Nephron progenitor cell (in vitro differentiated cells): ENCODE measurements at regions not wholly inside any gene's neighbourhood (a gene's known extent, or its start where the extent isn't known, plus 50 kb on each side); places are given as distances from the start of the nearest gene placed in this dataset.

Experiments used
- DNase-seq: peaks from one replicate; pipeline ENCODE4 v3.0.0; 2021
- H3K27ac Mint-ChIP-seq: 2 replicates; pipeline ENCODE4 v1.8.0; 2021; ENCODE audit warnings: mild to moderate bottlenecking, moderate library complexity, mixed read lengths
- H3K27me3 Mint-ChIP-seq: 2 replicates; pipeline ENCODE4 v1.8.0; 2021; ENCODE audit warnings: mild to moderate bottlenecking, low read depth, mixed read lengths; ENCODE audit not compliant: poor library complexity
- H3K36me3 Mint-ChIP-seq: 2 replicates; pipeline ENCODE4 v1.8.0; 2021; ENCODE audit warnings: low read depth, mixed read lengths
- H3K4me1 Mint-ChIP-seq: 2 replicates; pipeline ENCODE4 v1.8.0; 2021; ENCODE audit warnings: mixed read lengths
- H3K4me3 Mint-ChIP-seq: 2 replicates; pipeline ENCODE4 v1.8.0; 2021; ENCODE audit warnings: mild to moderate bottlenecking, moderate library complexity, mixed read lengths
- H3K9me3 Mint-ChIP-seq: 2 replicates; pipeline ENCODE4 v1.8.0; 2021; ENCODE audit warnings: mild to moderate bottlenecking, moderate library complexity, mixed read lengths
- CTCF ChIP-seq: fragments of 200-600 bp; sonication (generic); IDR thresholded peaks from 2 replicates; pipeline ENCODE4 v1.5.0; 2021; ENCODE audit warnings: antibody characterized with exemption

GRCh38 chr9:78505546-78505945, 208.6 kb downstream of the PSAT1 start:
- no peak for DNase-seq
- no peaks in the 10 kb centered on the region for H3K4me1 Mint-ChIP-seq
- H3K27ac Mint-ChIP-seq: no peak overlapping the region
- no peaks in the 10 kb centered on the region for H3K36me3 Mint-ChIP-seq
- no peak for TF ChIP-seq CTCF
- no peak overlapping the region for H3K4me3 Mint-ChIP-seq
- no peaks in the 10 kb centered on the region for H3K9me3 Mint-ChIP-seq
- peaks cover 3% of the 10 kb centered on the region for H3K27me3 Mint-ChIP-seq

GRCh38 chr9:78507037-78507436, 210.1 kb downstream of the PSAT1 start:
- H3K27ac Mint-ChIP-seq: no peak overlapping the region
- H3K27me3 Mint-ChIP-seq: peaks cover 3% of the 10 kb centered on the region
- DNase-seq: no peak
- no peaks in the 10 kb centered on the region for H3K4me1 Mint-ChIP-seq
- H3K9me3 Mint-ChIP-seq: peaks cover 5% of the 10 kb centered on the region
- no peak overlapping the region for H3K4me3 Mint-ChIP-seq
- no peaks in the 10 kb centered on the region for H3K36me3 Mint-ChIP-seq
- TF ChIP-seq CTCF: no peak

GRCh38 chr9:78510035-78510434, 213.1 kb downstream of the PSAT1 start:
- peaks cover 3% of the 10 kb centered on the region for H3K27me3 Mint-ChIP-seq
- DNase-seq: no peak
- H3K4me3 Mint-ChIP-seq: no peak overlapping the region
- no peaks in the 10 kb centered on the region for H3K4me1 Mint-ChIP-seq
- H3K36me3 Mint-ChIP-seq: no peaks in the 10 kb centered on the region
- H3K27ac Mint-ChIP-seq: no peak overlapping the region
- no peak for TF ChIP-seq CTCF
- H3K9me3 Mint-ChIP-seq: peaks cover 19% of the 10 kb centered on the region

- peaks cover 57% of the 10 kb centered on the region for H3K9me3 Mint-ChIP-seq
- no peak for DNase-seq
- H3K36me3 Mint-ChIP-seq: peaks cover 6% of the 10 kb centered on the region
- H3K27me3 Mint-ChIP-seq: peaks cover 5% of the 10 kb centered on the region
- no peak overlapping the region for H3K27ac Mint-ChIP-seq
- H3K4me3 Mint-ChIP-seq: no peak overlapping the region
- no peak for TF ChIP-seq CTCF
- no peaks in the 10 kb centered on the region for H3K4me1 Mint-ChIP-seq
Observed at GRCh38 chr9:78515108-78515507, 218.2 kb downstream of the PSAT1 start.

- H3K36me3 Mint-ChIP-seq: peaks cover 20% of the 10 kb centered on the region
- peaks cover 9% of the 10 kb centered on the region for H3K27me3 Mint-ChIP-seq
- peaks cover 76% of the 10 kb centered on the region for H3K9me3 Mint-ChIP-seq
- H3K27ac Mint-ChIP-seq: no peak overlapping the region
- H3K4me3 Mint-ChIP-seq: no peak overlapping the region
- TF ChIP-seq CTCF: no peak
- no peak for DNase-seq
- H3K4me1 Mint-ChIP-seq: no peaks in the 10 kb centered on the region
Observed at GRCh38 chr9:78519786-78520185, 222.9 kb downstream of the PSAT1 start.

GRCh38 chr9:78521680-78522079, 224.8 kb downstream of the PSAT1 start:
- Mint-ChIP-seq H3K9me3 (peaks cover 66% of the 10 kb centered on the region), H3K36me3 (peaks cover 20% of the 10 kb centered on the region), H3K27me3 (peaks cover 9% of the 10 kb centered on the region), H3K4me1 (no peaks in the 10 kb centered on the region), H3K4me3 (no peak overlapping the region), H3K27ac (no peak overlapping the region)
- DNase-seq: no peak
- no peak for TF ChIP-seq CTCF
